HepG2 (cell line): ENCODE measurements at regions not wholly inside any gene's neighbourhood (a gene's known extent, or its start where the extent isn't known, plus 50 kb on each side); places are given as distances from the start of the nearest gene placed in this dataset.

ENCODE experiments used
- ATAC-seq: fragments of 200-7000 bp; cut with Tn5 transposase; 3 replicates; pipeline ENCODE4 v1.9.1; 2020; ENCODE audit warnings: mild to moderate bottlenecking, moderate library complexity
- BruUV-seq: library from RNA; stranded (reverse); fragments of 400-500 nt; replicated peaks from 2 replicates; lab custom pipeline; 2021; lab: Mats Ljungman, UMichigan
- CTCF ChIA-PET: fragments of 300-600 bp; formaldehyde crosslinking; extraction: SDS; loops from one replicate; lab custom pipeline; 2021; ENCODE audit warnings: low total read pairs, inconsistent platforms, low intra/inter-chr PET ratio; lab: Yijun Ruan, JAX
- POLR2A ChIA-PET: fragments of 350-600 bp; sonication (Branson Sonifier 250); formaldehyde crosslinking; loops from one replicate; lab custom pipeline; 2020; ENCODE audit warnings: antibody characterized with exemption, inconsistent platforms; lab: Yijun Ruan, JAX
- DNase-seq: peaks from one replicate; pipeline ENCODE4 v3.0.0-alpha.2; 2015; ENCODE audit warnings: low spot score
- FAIRE-seq: peaks from 3 replicates; lab custom pipeline; 2011; peaks lifted over from hg19 to GRCh38; lab: Jason Lieb, UNC
- H2AFZ ChIP-seq: one replicate; pipeline ENCODE4 v1.6.1; 2011; ENCODE audit warnings: low read length, inconsistent platforms
- H3K27ac ChIP-seq: fragments of 300-600 bp; 3 replicates; pipeline ENCODE4 v1.8.0; 2011; ENCODE audit warnings: mixed run types, mild to moderate bottlenecking, mixed read lengths, low read length, inconsistent platforms; ENCODE audit not compliant: insufficient read depth; ENCODE audit errors: extremely low read length
- H3K27me3 ChIP-seq, 2 experiments: fragments of 200-600 bp in 1 of 2; 2 replicates in 1 of 2; 3 replicates in 1 of 2; pipeline versions ENCODE4 v1.6.0 to v1.8.0; 2011; ENCODE audit warnings: low read length in 2 of 2, mild to moderate bottlenecking in 2 of 2, moderate library complexity in 2 of 2, inconsistent platforms in 1 of 2; ENCODE audit not compliant: insufficient read depth in 2 of 2, control insufficient read depth in 1 of 2
- H3K36me3 ChIP-seq, 2 experiments: fragments of 200-600 bp in 1 of 2; replicated peaks in 1 of 2; 2 replicates in 1 of 2; 3 replicates in 1 of 2; pipeline versions ENCODE4 v1.5.1 to v1.8.0; 2011; ENCODE audit warnings: low read length in 2 of 2, inconsistent platforms in 1 of 2; ENCODE audit not compliant: insufficient read depth in 2 of 2, control insufficient read depth in 1 of 2
- H3K4me1 ChIP-seq: 2 replicates; pipeline ENCODE4 v1.5.1; 2012; ENCODE audit warnings: low read length, inconsistent platforms; ENCODE audit not compliant: insufficient read depth
- H3K4me2 ChIP-seq: 2 replicates; pipeline ENCODE4 v1.6.0; 2011; ENCODE audit warnings: low read depth, low read length, inconsistent platforms
- H3K4me3 ChIP-seq, 3 experiments: fragments of 200-600 bp in 1 of 3; sonication (generic), shearing (Covaris generic) in 1 of 3; replicated peaks in 1 of 3; 2 replicates each; pipeline ENCODE4 v1.5.1; 2011 to 2016; ENCODE audit warnings: low read length in 3 of 3, inconsistent platforms in 2 of 3, low read depth in 2 of 3, mild to moderate bottlenecking in 2 of 3, control low read depth in 1 of 3, mixed read lengths in 1 of 3; ENCODE audit not compliant: insufficient read depth in 1 of 3
- H3K79me2 ChIP-seq: one replicate; pipeline ENCODE4 v1.6.1; 2011; ENCODE audit warnings: low read length, inconsistent platforms; ENCODE audit not compliant: insufficient read depth
- H3K9ac ChIP-seq: 2 replicates; pipeline ENCODE4 v1.6.0; 2011; ENCODE audit warnings: mild to moderate bottlenecking, low read depth, low read length, inconsistent platforms; ENCODE audit not compliant: insufficient read depth
- H3K9me3 ChIP-seq: 2 replicates; pipeline ENCODE4 v1.5.1; 2012; ENCODE audit warnings: mild to moderate bottlenecking, low read length
- H4K20me1 ChIP-seq: 2 replicates; pipeline ENCODE4 v1.6.0; 2011; ENCODE audit warnings: inconsistent platforms, mild to moderate bottlenecking, low read length, moderate library complexity; ENCODE audit not compliant: insufficient read depth
- AGO1 ChIP-seq: fragments of 200-400 bp; formaldehyde crosslinking; IDR thresholded peaks from 2 replicates; pipeline ENCODE4 v1.6.1; 2017; ENCODE audit warnings: mild to moderate bottlenecking, low read depth, low read length, moderate library complexity; ENCODE audit not compliant: poor library complexity, severe bottlenecking
- AHR ChIP-seq: IDR thresholded peaks from 2 replicates; pipeline ENCODE4 v1.6.1; 2018; ENCODE audit warnings: missing genetic modification reagents, missing compliant biosample characterization
- ATF3 ChIP-seq: sonication (generic); formaldehyde crosslinking; IDR thresholded peaks from 2 replicates; pipeline ENCODE4 v1.4.0; 2020; ENCODE audit warnings: missing genetic modification reagents
- FOXA3 ChIP-seq: IDR thresholded peaks from 2 replicates; pipeline ENCODE4 v1.6.1; 2016; ENCODE audit warnings: missing genetic modification reagents, missing compliant biosample characterization
- MTA3 ChIP-seq: sonication (generic); formaldehyde crosslinking; IDR thresholded peaks from 2 replicates; pipeline ENCODE4 v1.4.0; 2020; ENCODE audit warnings: missing genetic modification reagents
- PLRG1 ChIP-seq: fragments of 450-650 bp; conservative IDR thresholded peaks from 2 replicates; pipeline ENCODE4 v1.6.1; 2016
- PRPF4 ChIP-seq: fragments of 200-400 bp; formaldehyde crosslinking; IDR thresholded peaks from 2 replicates; pipeline ENCODE4 v1.6.1; 2016; ENCODE audit warnings: low read length, low read depth; ENCODE audit not compliant: poor library complexity, severe bottlenecking
- SCMH1 ChIP-seq: sonication (generic); formaldehyde crosslinking; IDR thresholded peaks from 2 replicates; pipeline ENCODE4 v1.9.0; 2021; ENCODE audit warnings: missing genetic modification reagents, mild to moderate bottlenecking, borderline replicate concordance
- TFDP2 ChIP-seq: sonication (generic); formaldehyde crosslinking; IDR thresholded peaks from 2 replicates; pipeline ENCODE4 v1.4.0; 2020; ENCODE audit warnings: missing genetic modification reagents
- ZNF446 ChIP-seq: sonication (generic); formaldehyde crosslinking; IDR thresholded peaks from 2 replicates; pipeline ENCODE4 v1.5.0; 2020; ENCODE audit warnings: mild to moderate bottlenecking, missing genetic modification reagents
- ZSCAN9 ChIP-seq: IDR thresholded peaks from 2 replicates; pipeline ENCODE4 v1.6.1; 2016; ENCODE audit warnings: borderline replicate concordance
- WGBS: methylation state at CpG from one replicate; pipeline ENCODE4 v1.1.6; 2017; ENCODE audit warnings: low lambda C conversion rate; 5-methylcytosine and 5-hydroxymethylcytosine counted together
- in situ Hi-C: cut with HindIII; loops from 2 replicates; pipeline ENCODE4 v1.10.0; 2017; ENCODE audit warnings: low pct_unique_long_range_greater_than_20kb; ENCODE audit not compliant: extremely low pct_ligation_motif_present
- intact Hi-C: fragments of 100-400 bp; cut with micrococcal nuclease; formaldehyde crosslinking; loops from one replicate; pipeline ENCODE4 v1.10.0; 2022; ENCODE audit not compliant: unreplicated experiment
- TF ChIP-seq, protein P1 (sequence below): sonication (generic); formaldehyde crosslinking; IDR thresholded peaks from 2 replicates; pipeline ENCODE4 v1.4.0; 2020; ENCODE audit warnings: missing genetic modification reagents, borderline replicate concordance

- no peak overlapping the region for H3K9ac ChIP-seq
- no peaks in the 10 kb centered on the region for H3K9me3 ChIP-seq
- DNase-seq = no peak
- no peak overlapping the region for H3K4me3 ChIP-seq
- CTCF ChIA-PET = no interaction called here
- no peaks in the 10 kb centered on the region for H3K36me3 ChIP-seq
- H2AFZ ChIP-seq = no peak overlapping the region
- no TSS peak for BruUV-seq
- no peak for FAIRE-seq
- no peaks in the 10 kb centered on the region for H3K4me1 ChIP-seq
- intact Hi-C loops (no loop called here), in situ Hi-C loops (no loop called here)
- TF ChIP-seq SCMH1 = no peak
- TF ChIP-seq FOXA3 = no peak
- no peak for TF ChIP-seq ZNF446
- TF ChIP-seq, protein P1, sequence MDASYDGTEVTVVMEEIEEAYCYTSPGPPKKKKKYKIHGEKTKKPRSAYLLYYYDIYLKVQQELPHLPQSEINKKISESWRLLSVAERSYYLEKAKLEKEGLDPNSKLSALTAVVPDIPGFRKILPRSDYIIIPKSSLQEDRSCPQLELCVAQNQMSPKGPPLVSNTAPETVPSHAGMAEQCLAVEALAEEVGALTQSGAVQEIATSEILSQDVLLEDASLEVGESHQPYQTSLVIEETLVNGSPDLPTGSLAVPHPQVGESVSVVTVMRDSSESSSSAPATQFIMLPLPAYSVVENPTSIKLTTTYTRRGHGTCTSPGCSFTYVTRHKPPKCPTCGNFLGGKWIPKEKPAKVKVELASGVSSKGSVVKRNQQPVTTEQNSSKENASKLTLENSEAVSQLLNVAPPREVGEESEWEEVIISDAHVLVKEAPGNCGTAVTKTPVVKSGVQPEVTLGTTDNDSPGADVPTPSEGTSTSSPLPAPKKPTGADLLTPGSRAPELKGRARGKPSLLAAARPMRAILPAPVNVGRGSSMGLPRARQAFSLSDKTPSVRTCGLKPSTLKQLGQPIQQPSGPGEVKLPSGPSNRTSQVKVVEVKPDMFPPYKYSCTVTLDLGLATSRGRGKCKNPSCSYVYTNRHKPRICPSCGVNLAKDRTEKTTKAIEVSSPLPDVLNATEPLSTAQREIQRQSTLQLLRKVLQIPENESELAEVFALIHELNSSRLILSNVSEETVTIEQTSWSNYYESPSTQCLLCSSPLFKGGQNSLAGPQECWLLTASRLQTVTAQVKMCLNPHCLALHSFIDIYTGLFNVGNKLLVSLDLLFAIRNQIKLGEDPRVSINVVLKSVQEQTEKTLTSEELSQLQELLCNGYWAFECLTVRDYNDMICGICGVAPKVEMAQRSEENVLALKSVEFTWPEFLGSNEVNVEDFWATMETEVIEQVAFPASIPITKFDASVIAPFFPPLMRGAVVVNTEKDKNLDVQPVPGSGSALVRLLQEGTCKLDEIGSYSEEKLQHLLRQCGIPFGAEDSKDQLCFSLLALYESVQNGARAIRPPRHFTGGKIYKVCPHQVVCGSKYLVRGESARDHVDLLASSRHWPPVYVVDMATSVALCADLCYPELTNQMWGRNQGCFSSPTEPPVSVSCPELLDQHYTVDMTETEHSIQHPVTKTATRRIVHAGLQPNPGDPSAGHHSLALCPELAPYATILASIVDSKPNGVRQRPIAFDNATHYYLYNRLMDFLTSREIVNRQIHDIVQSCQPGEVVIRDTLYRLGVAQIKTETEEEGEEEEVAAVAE = no peak
- no peak for TF ChIP-seq AHR (CRISPR knock-in tag)
- no peak for TF ChIP-seq TFDP2
- TF ChIP-seq AGO1 = no peak
- TF ChIP-seq ZSCAN9 (CRISPR knock-in tag) = no peak
- no peak for TF ChIP-seq ATF3 (CRISPR knock-in tag)
- TF ChIP-seq PLRG1 = no peak
- TF ChIP-seq MTA3 = no peak
- no peak for TF ChIP-seq PRPF4
- H4K20me1 ChIP-seq = no peaks in the 10 kb centered on the region
- no peak for ATAC-seq
- H3K79me2 ChIP-seq = no peaks in the 10 kb centered on the region
- no peaks in the 10 kb centered on the region for H3K27me3 ChIP-seq
- 8% methylated on average over 6 of the region's 6 CpGs for WGBS
- H3K4me2 ChIP-seq = no peak overlapping the region
- POLR2A ChIA-PET = no interaction called here
- no peak overlapping the region for H3K27ac ChIP-seq
Measured at GRCh38 chr2:187686416-187687024, 132.3 kb upstream of the TFPI start.
